Heart right ventricle (tissue), 16 donors: ENCODE measurements at regions not wholly inside any gene's neighbourhood (a gene's known extent, or its start where the extent isn't known, plus 50 kb on each side); places are given as distances from the start of the nearest gene placed in this dataset.

Experiments used
- ATAC-seq, 8 donors: fragments of 200-7000 bp; cut with Tn5 transposase; one replicate each; pipeline ENCODE4 v1.9.1; 2020; ENCODE audit warnings: mild to moderate bottlenecking in 8 of 8, moderate library complexity in 8 of 8, moderate number of reproducible peaks in 1 of 8
- DNase-seq, 2 donors: peaks; one replicate each; pipeline ENCODE4 v3.0.0-alpha.2; 2020
- H3K27ac ChIP-seq, 10 donors: fragments of 200-600 bp; sonication (generic) in 2 of 10; one replicate each; pipeline versions ENCODE4 v1.5.0 to v1.8.0; 2020 to 2022; ENCODE audit warnings: mild to moderate bottlenecking in 3 of 10
- H3K27me3 ChIP-seq, 7 donors: fragments of 200-600 bp; one replicate each; pipeline ENCODE4 v1.8.0; 2021 to 2022; ENCODE audit warnings: mild to moderate bottlenecking in 2 of 7
- H3K36me3 ChIP-seq, 9 donors: fragments of 200-600 bp; sonication (generic) in 1 of 9; one replicate each; pipeline versions ENCODE4 v1.5.0 to v1.8.0; 2020 to 2022; ENCODE audit warnings: mild to moderate bottlenecking in 2 of 9
- H3K4me1 ChIP-seq, 9 donors: fragments of 200-600 bp; sonication (generic) in 1 of 9; one replicate each; pipeline versions ENCODE4 v1.5.0 to v1.8.0; 2020 to 2022; ENCODE audit warnings: mild to moderate bottlenecking in 4 of 9
- H3K4me3 ChIP-seq, 10 donors: fragments of 200-600 bp; sonication (generic) in 2 of 10; one replicate each; pipeline versions ENCODE4 v1.5.0 to v1.8.0; 2020 to 2022; ENCODE audit warnings: mild to moderate bottlenecking in 7 of 10, moderate library complexity in 2 of 10
- H3K9me3 ChIP-seq, 11 donors: fragments of 200-600 bp in 10 of 11; sonication (generic) in 2 of 11; one replicate each; pipeline versions ENCODE4 v1.5.0 to v1.8.0; 2013 to 2022; ENCODE audit warnings: mild to moderate bottlenecking in 2 of 11, control low read depth in 1 of 11, moderate library complexity in 1 of 11
- CTCF ChIP-seq, 9 donors: fragments of 200-600 bp; sonication (generic) in 2 of 9; IDR thresholded peaks; one replicate each; pipeline versions ENCODE4 v1.5.0 to v1.8.0; 2021 to 2022; ENCODE audit warnings: antibody characterized with exemption in 9 of 9, mild to moderate bottlenecking in 5 of 9, moderate library complexity in 1 of 9
- WGBS, 2 donors: extraction: QIAGEN DNeasy Blood & Tissue Kit; methylation state at CpG; one replicate each; pipeline ENCODE4 v1.1.7; 2013; ENCODE audit warnings: inconsistent platforms in 1 of 2; 5-methylcytosine and 5-hydroxymethylcytosine counted together
- intact Hi-C, 10 donors: fragments of 100-400 bp; cut with DNase I; formaldehyde crosslinking; loops; one replicate each; pipeline versions ENCODE4 v1.11.1 to v1.14.2; 2022
- donor health status: Arrhythmogenic right ventricular cardiomyopathy.
- donor health status: ischemic (EF 13 %, LVEDD 7.1; RV severe dilation, severe dysfunction).
- donor health status: healthy with polysubstance abuse.
- donor health status: DM: no; HTN: yes; CAD: no.
- donor health status: DM: no; HTN: no; CAD: no.
- donor health status: ischemic (EF 25% LVEDD 6.9; RV normal size, moderate dysfunction).
- donor health status: ischemic (EF 25% LVEDD 5.7; RV mildly dilated, moderate dysfunction).
- donor health status: healthy.
- donor health status: DM: yes; HTN: yes; CAD: no.
- donor health status: Ischemic cardiomyopathy.
- donor health status: ischemic (EF 35%, LVEDD 5.7; RV mildly dilated, moderate dysfunction).
- donor health status: nonischemic (EF 11% LVEDD 7.7; RV severe dilation, severe dysfunction).
- donor health status: DM: yes; HTN: yes; CAD: no.
- donor health status: PGD.
- donor health status: ischemic (EF 29% LVEDD 5.4; RV normal size, mild dysfunction).
- donor health status: nonischemic (EF 23%, LVEDD 6.1; RV moderate dilation, normal function).

GRCh38 chr3:105970283-105970682 is 101.5 kb upstream of the CBLB start:
- H3K9me3 ChIP-seq: peaks cover 0 to 25% (median 0%) of the 10 kb centered on the region in 11 donors
- no peak overlapping the region for H3K4me3 ChIP-seq
- peak in 1 of 8 donors; percentile 55 for ATAC-seq
- no peaks in the 10 kb centered on the region for H3K27me3 ChIP-seq
- intact Hi-C loops: no loop called here
- no peak overlapping the region for H3K27ac ChIP-seq
- H3K4me1 ChIP-seq: peaks cover 0 to 11% (median 6%) of the 10 kb centered on the region in 9 donors
- no peak for DNase-seq
- TF ChIP-seq CTCF (IDR thresholded peaks at IDR 0.05): no peak
- no peaks in the 10 kb centered on the region for H3K36me3 ChIP-seq
- 47 to 64% methylated on average over 1 of the region's 1 CpG for WGBS, 2 donors

GRCh38 chr3:105972069-105972468 is 103.3 kb upstream of the CBLB start:
- WGBS, 2 donors: 0% methylated on average over 1 of the region's 1 CpG
- TF ChIP-seq CTCF (IDR thresholded peaks at IDR 0.05): no peak
- DNase-seq (no peak), ATAC-seq (no peak)
- no peak overlapping the region for H3K27ac ChIP-seq
- no peaks in the 10 kb centered on the region for H3K27me3 ChIP-seq
- intact Hi-C loops: no loop called here
- no peaks in the 10 kb centered on the region for H3K36me3 ChIP-seq
- no peak overlapping the region for H3K4me3 ChIP-seq
- H3K9me3 ChIP-seq: peaks cover 0 to 32% (median 0%) of the 10 kb centered on the region in 11 donors
- peaks cover 0 to 7% (median 0%) of the 10 kb centered on the region in 9 donors for H3K4me1 ChIP-seq

GRCh38 chr3:105974381-105974780 is 105.6 kb upstream of the CBLB start:
- no peak for TF ChIP-seq CTCF (IDR thresholded peaks at IDR 0.05)
- DNase-seq: no peak

GRCh38 chr3:105976196-105976595 is 107.4 kb upstream of the CBLB start:
- no peak overlapping the region for H3K4me3 ChIP-seq
- ATAC-seq (no peak), DNase-seq (no peak)
- H3K36me3 ChIP-seq: no peaks in the 10 kb centered on the region
- H3K9me3 ChIP-seq: peaks cover 0 to 22% (median 0%) of the 10 kb centered on the region in 11 donors
- H3K27me3 ChIP-seq: no peaks in the 10 kb centered on the region
- no peaks in the 10 kb centered on the region for H3K4me1 ChIP-seq
- 73 to 77% methylated on average over 2 of the region's 2 CpGs for WGBS, 2 donors
- intact Hi-C loops: no loop called here
- no peak overlapping the region for H3K27ac ChIP-seq
- TF ChIP-seq CTCF (IDR thresholded peaks at IDR 0.05): no peak

More at GRCh38 chr3:105974381-105974780, 105.6 kb upstream of the CBLB start:
- peaks cover 0 to 7% (median 0%) of the 10 kb centered on the region in 9 donors for H3K4me1 ChIP-seq
- no peak overlapping the region for H3K27ac ChIP-seq
- 87% methylated on average over 2 of the region's 2 CpGs for WGBS, 2 donors
- no peaks in the 10 kb centered on the region for H3K36me3 ChIP-seq
- intact Hi-C loops: no loop called here
- no peak for ATAC-seq
- peaks cover 0 to 32% (median 0%) of the 10 kb centered on the region in 11 donors for H3K9me3 ChIP-seq
- H3K27me3 ChIP-seq: no peaks in the 10 kb centered on the region
- H3K4me3 ChIP-seq: no peak overlapping the region
